Activated T-helper 1 cell treated with anti-CD3 and anti-CD28 coated beads, Interleukin-12 subunit alpha, Interleukin-12 subunit beta, Interleukin-2, Interleukin-4 antibody, amounts not matched to agents 30 ng/mL and 10 ng/mL and 1 ng/mL, durations not matched to agents 14 hours and 24 hours and 36 hours (primary cell): ENCODE measurements at regions not wholly inside any gene's neighbourhood (a gene's known extent, or its start where the extent isn't known, plus 50 kb on each side); places are given as distances from the start of the nearest gene placed in this dataset.

Experiments
- DNase-seq: peaks from one replicate; pipeline ENCODE4 v3.0.0; 2021; ENCODE audit warnings: low spot score
- H3K27ac Mint-ChIP-seq: one replicate; pipeline ENCODE4 v1.8.0; 2021; ENCODE audit warnings: mild to moderate bottlenecking, mixed read lengths
- H3K27me3 Mint-ChIP-seq: one replicate; pipeline ENCODE4 v1.8.0; 2022; ENCODE audit warnings: mild to moderate bottlenecking, moderate library complexity, mixed read lengths; ENCODE audit not compliant: insufficient read depth
- H3K36me3 Mint-ChIP-seq: one replicate; pipeline ENCODE4 v1.8.0; 2021; ENCODE audit warnings: low read depth, mixed read lengths
- H3K4me1 Mint-ChIP-seq: one replicate; pipeline ENCODE4 v1.8.0; 2021; ENCODE audit warnings: low read depth, mixed read lengths
- H3K4me3 Mint-ChIP-seq: one replicate; pipeline ENCODE4 v1.8.0; 2021; ENCODE audit warnings: mild to moderate bottlenecking, moderate library complexity, mixed read lengths
- H3K9me3 Mint-ChIP-seq: one replicate; pipeline ENCODE4 v1.8.0; 2021; ENCODE audit warnings: mixed read lengths
- intact Hi-C: fragments of 100-400 bp; cut with micrococcal nuclease; formaldehyde crosslinking; loops from one replicate; pipeline ENCODE4 v1.15.1; 2024

DNA sequence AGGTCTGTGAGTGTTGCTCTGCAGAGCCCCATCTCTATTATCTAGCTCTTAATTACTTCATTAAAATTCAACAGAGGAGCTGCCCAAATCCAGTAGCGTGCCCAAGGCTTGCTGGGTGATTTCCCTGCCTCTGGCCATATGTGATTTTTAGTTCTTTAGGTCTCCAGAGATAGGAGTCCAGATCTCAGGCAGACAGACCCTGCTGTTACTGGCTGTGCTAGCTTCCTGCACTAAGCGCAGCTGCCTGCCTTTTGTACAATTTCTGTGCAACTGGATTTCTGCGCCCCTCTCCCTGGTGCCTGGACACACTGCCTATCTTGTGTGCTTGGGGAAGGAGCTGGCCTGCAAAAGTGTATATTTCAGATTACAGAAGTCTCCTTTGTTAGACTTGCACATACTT, 136.5 kb downstream of the TDRD15 start:
- H3K36me3 Mint-ChIP-seq = no peaks in the 10 kb centered on the region
- H3K4me1 Mint-ChIP-seq = no peaks in the 10 kb centered on the region
- H3K4me3 Mint-ChIP-seq = no peak overlapping the region
- intact Hi-C loops = no loop called here
- no peaks in the 10 kb centered on the region for H3K27me3 Mint-ChIP-seq
- no peak overlapping the region for H3K27ac Mint-ChIP-seq
- no peaks in the 10 kb centered on the region for H3K9me3 Mint-ChIP-seq
- no peak for DNase-seq

DNA sequence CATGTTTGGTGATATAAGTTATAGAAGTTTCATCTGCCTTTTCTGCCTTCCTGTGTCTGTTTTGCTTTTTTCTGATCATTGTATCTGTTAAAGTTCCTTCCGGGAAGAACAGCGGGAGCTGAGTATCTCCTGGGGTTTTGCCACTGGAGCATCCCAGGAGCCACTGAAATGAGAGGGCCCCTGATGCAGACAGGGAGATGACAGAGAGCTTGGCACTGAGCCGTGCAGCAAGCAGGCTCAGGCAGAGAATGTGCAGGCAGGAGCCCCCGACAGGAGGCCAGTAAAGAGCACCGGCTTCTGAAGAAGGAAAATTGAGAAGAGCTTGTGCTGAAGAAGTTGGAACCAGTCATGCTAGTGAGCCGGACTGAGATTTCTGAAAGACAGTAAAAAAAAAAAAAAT, 137.8 kb downstream of the TDRD15 start:
- H3K4me3 Mint-ChIP-seq = no peak overlapping the region
- no peaks in the 10 kb centered on the region for H3K9me3 Mint-ChIP-seq
- H3K27ac Mint-ChIP-seq = no peak overlapping the region
- no peaks in the 10 kb centered on the region for H3K36me3 Mint-ChIP-seq
- DNase-seq = no peak
- intact Hi-C loops = no loop called here
- no peaks in the 10 kb centered on the region for H3K27me3 Mint-ChIP-seq
- H3K4me1 Mint-ChIP-seq = no peaks in the 10 kb centered on the region

DNA sequence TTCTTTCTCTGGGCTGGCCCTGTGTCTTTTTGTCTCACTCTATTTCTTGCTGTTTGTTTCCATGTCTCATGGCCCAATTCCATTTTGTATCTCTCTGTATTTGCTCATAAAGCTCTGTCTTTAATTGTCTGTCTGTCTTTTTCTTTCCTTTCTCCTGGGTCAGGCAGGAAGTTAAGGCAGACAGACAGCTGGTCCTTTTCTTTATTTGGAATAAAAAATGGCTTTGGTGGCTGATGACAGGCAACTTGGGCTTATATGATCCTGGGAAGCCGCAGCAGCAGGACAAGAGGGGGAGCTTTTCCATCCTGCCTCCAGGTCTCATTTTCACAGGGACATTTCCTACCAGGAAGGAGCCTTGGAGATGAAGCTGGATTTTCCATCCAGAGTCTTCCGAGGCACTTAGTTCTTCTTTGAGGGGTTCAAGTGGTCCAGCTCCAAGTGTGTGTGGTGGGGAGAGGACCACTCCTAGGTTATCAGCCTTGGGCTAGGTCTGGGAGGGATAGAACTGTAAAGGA, 138.7 kb downstream of the TDRD15 start:
- intact Hi-C loops = no loop called here
- Mint-ChIP-seq H3K4me3 (no peak overlapping the region), H3K27me3 (no peaks in the 10 kb centered on the region), H3K9me3 (no peaks in the 10 kb centered on the region), H3K36me3 (no peaks in the 10 kb centered on the region), H3K4me1 (no peaks in the 10 kb centered on the region), H3K27ac (no peak overlapping the region)
- DNase-seq = no peak

DNA sequence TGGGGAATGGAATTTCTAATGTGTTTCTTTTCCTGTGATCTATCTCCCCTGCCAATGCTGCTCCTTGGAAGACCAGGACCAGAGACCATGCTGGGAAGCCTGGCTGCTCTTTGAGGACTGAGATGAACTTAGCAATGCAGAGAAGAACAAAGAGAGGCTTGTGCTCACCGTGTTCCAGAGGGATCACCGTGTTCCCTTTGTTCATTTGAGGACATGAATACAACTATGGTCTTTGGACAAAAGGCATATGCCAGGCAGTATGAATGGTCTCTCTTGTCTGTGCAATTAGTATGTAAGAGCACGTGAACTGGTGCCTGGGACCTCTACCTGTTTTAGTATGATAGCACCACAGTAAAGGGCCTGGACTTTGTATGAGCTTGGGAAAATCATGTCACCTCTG, 139.9 kb downstream of the TDRD15 start:
- DNase-seq = no peak
- no peak overlapping the region for H3K4me3 Mint-ChIP-seq
- H3K27ac Mint-ChIP-seq = no peak overlapping the region
- H3K36me3 Mint-ChIP-seq = no peaks in the 10 kb centered on the region
- no peaks in the 10 kb centered on the region for H3K9me3 Mint-ChIP-seq
- intact Hi-C loops = no loop called here
- no peaks in the 10 kb centered on the region for H3K27me3 Mint-ChIP-seq
- H3K4me1 Mint-ChIP-seq = no peaks in the 10 kb centered on the region

DNA sequence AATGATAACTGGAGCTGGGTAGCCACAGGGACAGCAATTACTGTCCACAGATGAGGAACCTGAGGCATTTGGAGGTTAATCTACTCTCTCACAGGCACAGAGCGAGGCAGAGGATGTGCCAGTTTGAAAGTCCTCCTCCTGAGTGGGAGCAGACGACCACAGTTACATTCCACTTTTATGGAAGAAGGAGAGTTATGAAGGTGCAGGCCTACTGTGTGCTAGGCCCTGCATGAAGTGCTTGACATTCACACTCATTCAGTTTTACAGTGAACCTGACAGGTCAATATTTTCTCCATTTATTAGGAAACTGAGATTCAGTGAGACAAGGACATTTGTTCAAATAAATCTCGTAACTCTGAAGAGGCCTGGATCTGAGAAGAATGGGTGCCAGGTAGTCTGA, 142.0 kb downstream of the TDRD15 start:
- Mint-ChIP-seq H3K9me3 (no peaks in the 10 kb centered on the region), H3K4me3 (no peak overlapping the region), H3K4me1 (no peaks in the 10 kb centered on the region), H3K27ac (no peak overlapping the region), H3K27me3 (no peaks in the 10 kb centered on the region), H3K36me3 (no peaks in the 10 kb centered on the region)
- intact Hi-C loops = no loop called here
- no peak for DNase-seq

DNA sequence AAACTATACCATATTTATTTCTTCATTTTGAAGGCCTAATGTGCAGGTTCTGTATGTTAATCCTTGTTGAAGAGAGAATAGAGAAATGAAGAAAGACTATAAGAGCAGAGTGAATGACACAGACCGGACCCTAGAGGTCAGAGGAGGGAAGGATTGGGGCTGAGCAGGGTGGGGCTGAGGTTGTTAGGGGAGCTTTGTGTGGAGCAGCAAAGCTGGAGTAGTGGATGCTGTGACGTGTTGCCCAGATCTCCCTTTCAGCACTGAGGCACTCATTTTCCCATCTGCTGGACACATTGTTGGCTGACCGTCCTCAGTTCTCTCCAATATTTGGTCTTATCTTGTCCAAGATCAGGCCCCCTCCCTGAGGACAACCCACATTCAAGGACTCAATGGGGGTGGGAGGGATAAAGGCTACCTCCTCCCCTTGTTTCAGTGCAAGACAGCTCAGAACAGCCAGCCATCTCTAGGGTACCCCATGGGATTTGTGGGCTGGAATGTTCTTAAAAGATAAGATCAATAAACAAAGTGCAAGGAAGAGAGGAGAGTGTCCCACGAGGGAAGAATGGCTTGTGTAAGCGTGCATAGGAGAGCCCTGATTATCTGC, 143.6 kb downstream of the TDRD15 start:
- Mint-ChIP-seq H3K27me3 (no peaks in the 10 kb centered on the region), H3K4me1 (no peaks in the 10 kb centered on the region), H3K27ac (no peak overlapping the region), H3K36me3 (no peaks in the 10 kb centered on the region), H3K9me3 (no peaks in the 10 kb centered on the region), H3K4me3 (no peak overlapping the region)
- no peak for DNase-seq
- intact Hi-C loops = no loop called here

DNA sequence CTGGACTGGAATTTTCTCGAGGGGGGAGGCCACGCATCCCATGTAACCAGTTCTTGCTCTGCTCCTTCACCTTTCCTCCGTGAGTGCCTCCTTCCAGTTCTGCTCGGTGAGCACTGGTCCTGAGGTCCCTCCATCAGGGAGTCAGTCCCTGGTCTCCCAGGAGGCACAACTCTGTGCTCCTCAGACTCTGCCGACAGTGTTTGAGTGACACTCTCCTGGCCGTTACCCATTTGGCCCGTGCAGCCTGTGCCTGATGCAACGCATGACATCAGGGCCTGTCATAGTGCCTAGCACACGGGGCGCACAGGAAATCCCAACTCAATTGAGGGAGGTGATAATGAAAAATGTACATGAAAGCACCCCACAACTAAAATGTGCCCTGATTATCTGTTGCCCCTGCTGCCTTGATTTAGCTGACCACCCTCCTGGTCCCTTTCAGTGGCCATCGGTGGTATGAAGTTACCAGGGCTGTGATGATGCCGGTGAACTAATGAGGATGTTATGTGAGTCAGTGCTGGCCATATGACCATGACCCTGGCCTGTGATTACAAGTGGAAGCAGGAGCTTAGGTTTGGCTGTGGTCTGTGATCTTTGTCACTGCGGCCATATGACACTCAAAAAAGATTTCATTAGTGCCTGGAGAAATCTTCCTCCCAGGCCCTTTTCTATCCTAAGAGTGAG, 144.6 kb downstream of the TDRD15 start:
- intact Hi-C loops = no loop called here
- Mint-ChIP-seq H3K36me3 (no peaks in the 10 kb centered on the region), H3K4me3 (no peak overlapping the region)

DNA sequence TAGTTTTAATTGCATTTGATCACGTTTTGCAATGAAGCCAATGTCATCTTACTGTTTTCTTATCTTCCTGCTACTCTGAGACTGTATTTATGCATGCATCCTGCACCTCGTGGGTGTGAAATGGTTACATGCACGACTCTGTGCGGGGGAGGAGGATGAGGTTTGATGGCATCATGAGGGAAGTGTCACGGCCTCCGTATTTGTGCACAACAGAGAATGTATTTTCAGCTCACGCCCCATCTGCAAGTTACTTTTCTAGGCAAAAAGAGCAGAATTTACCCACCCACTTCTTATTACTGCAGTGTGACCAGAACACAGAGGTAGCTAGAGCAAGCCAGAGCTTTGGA, 145.1 kb downstream of the TDRD15 start:
- H3K4me1 Mint-ChIP-seq = no peaks in the 10 kb centered on the region
- no peak for DNase-seq
- H3K4me3 Mint-ChIP-seq = no peak overlapping the region
- no peaks in the 10 kb centered on the region for H3K9me3 Mint-ChIP-seq
- intact Hi-C loops = no loop called here
- H3K27me3 Mint-ChIP-seq = no peaks in the 10 kb centered on the region
- no peak overlapping the region for H3K27ac Mint-ChIP-seq
- no peaks in the 10 kb centered on the region for H3K36me3 Mint-ChIP-seq

More for the DNA sequence above, 144.6 kb downstream of the TDRD15 start:
- Mint-ChIP-seq H3K27ac (no peak overlapping the region), H3K9me3 (no peaks in the 10 kb centered on the region), H3K27me3 (no peaks in the 10 kb centered on the region), H3K4me1 (no peaks in the 10 kb centered on the region)
- DNase-seq = no peak

DNA sequence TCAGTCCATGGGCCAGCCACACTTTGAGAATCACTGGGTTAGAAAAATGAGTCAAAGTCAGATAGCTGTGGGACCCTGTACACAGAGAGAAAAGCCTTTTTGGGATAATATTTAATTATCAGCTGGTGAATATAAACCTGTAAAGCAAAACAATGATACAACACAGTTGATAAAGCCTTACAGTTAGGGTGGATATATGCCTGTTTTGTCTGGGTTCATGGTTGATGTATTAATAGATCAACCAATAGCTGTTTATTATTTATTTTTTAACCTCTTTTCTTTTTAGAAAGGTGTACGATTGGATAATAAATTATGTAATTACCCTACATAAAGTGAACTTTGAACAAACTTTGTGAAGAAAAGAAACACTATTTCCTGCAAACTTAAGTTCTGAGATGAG, 145.6 kb downstream of the TDRD15 start:
- Mint-ChIP-seq H3K27me3 (no peaks in the 10 kb centered on the region), H3K4me1 (no peaks in the 10 kb centered on the region), H3K4me3 (no peak overlapping the region), H3K36me3 (no peaks in the 10 kb centered on the region), H3K27ac (no peak overlapping the region), H3K9me3 (no peaks in the 10 kb centered on the region)
- intact Hi-C loops = no loop called here
- no peak for DNase-seq

DNA sequence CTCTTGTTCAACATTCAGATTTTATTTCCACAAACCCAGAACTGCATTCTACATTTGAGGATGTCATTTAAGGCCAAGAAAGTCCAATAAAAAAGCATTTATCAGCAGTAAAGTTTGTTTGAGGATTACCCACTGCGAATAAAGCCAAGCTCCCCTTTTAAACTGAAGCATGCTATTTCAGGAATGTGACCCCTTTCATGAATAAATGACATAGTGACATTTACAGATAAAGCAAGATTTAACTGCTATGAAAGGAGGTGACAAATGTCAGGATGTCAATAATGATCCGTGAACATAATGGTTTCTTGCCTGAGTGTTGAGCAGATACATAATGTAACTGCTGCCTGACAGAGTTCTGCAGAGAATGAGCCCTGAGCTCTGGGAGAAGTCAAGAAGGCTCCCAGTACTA, 146.3 kb downstream of the TDRD15 start:
- H3K36me3 Mint-ChIP-seq = no peaks in the 10 kb centered on the region
- H3K27me3 Mint-ChIP-seq = no peaks in the 10 kb centered on the region
- H3K9me3 Mint-ChIP-seq = no peaks in the 10 kb centered on the region
- no peaks in the 10 kb centered on the region for H3K4me1 Mint-ChIP-seq
- no peak for DNase-seq
- no peak overlapping the region for H3K4me3 Mint-ChIP-seq
- intact Hi-C loops = no loop called here
- H3K27ac Mint-ChIP-seq = no peak overlapping the region

DNA sequence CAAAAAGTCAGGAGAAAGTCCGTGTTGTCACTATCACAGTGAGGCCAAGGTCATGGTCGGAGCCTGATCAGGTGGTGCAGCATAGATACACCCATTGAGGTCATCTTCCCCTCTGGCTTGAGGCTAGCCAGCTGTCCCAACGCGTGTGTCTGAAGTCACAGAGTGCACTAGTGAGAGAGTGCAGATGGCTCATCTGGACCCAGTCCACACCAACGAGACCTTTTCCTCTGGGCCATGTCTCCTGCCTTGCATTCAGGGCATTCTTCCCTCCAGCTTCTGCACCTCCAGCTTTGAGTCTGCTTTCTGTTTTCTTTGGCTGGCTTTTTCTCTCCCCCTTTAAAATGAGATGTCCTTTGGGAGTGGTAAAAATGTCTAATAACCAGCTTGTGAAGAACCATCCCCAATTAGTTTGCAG, 146.9 kb downstream of the TDRD15 start:
- no peak overlapping the region for H3K4me3 Mint-ChIP-seq
- H3K27me3 Mint-ChIP-seq = no peaks in the 10 kb centered on the region
- H3K4me1 Mint-ChIP-seq = no peaks in the 10 kb centered on the region
- intact Hi-C loops = no loop called here
- H3K27ac Mint-ChIP-seq = no peak overlapping the region
- no peaks in the 10 kb centered on the region for H3K36me3 Mint-ChIP-seq
- H3K9me3 Mint-ChIP-seq = no peaks in the 10 kb centered on the region
- no peak for DNase-seq

DNA sequence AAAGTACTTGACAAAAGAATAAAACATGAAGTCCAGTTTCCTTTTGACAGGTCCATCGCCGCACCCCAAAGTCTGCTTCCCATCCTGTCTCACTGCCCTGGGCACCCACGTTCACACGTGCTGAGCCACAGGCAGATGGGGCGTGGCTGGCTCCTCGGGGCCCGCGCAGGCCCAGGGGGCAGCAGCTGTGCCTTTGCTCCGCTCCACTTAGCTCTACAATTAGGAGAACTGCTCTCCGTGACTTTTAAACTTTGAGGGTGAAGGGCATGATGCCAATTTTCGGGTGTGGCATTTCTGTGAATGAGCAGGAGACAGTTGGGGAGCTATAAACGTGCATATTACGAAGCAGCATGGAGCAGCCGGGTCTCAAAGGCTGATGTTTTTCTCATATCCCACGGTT, 152.4 kb downstream of the TDRD15 start:
- H3K36me3 Mint-ChIP-seq = no peaks in the 10 kb centered on the region
- no peak for DNase-seq
- H3K9me3 Mint-ChIP-seq = no peaks in the 10 kb centered on the region
- intact Hi-C loops = no loop called here
- H3K27ac Mint-ChIP-seq = no peak overlapping the region
- peaks cover 2% of the 10 kb centered on the region for H3K27me3 Mint-ChIP-seq
- H3K4me1 Mint-ChIP-seq = no peaks in the 10 kb centered on the region
- no peak overlapping the region for H3K4me3 Mint-ChIP-seq

DNA sequence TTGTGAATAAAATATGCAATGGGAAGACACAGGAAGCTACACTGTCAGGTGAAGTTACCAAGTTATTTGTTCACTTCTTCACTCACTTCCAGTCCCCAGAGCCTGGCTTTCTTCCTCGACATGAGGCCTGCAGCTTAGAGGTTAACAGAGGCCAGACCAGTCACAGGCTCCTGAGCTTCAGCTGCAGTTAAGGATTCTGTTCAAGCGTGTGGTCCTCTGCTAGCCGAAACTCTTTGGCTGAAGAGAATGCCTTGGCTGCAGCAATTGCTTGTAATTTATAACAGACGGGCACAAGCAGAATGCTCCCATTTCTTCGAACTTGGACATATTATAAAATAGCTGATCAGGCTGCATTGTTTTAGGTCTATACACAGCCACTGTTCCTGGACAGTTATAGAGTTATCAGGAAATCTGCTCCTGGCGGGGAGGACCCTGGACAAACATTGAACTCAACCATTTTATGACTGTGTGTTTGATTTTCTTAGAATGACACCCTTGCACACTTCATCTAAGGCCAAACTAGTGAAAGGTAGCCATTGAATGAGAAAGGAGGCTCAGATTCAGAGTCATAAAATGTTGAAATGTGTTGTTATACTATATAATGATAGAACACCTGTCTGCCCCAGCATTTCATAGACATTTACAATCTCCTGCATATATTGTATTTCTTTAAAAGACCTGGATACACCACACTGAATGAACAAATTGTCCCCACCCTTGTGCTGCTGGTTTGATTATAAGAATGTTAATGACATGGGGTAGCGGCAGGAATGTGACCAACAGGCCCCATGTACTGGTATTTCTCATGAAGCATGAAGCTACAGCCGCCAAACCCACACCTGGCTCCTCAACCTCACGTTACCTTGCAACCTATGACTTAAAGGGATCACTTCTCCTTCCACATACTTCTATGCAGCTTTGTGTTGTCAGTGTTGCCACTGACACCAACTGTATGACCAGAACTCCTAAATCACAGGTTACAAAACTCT, 153.6 kb downstream of the TDRD15 start:
- Mint-ChIP-seq H3K4me3 (no peak overlapping the region), H3K9me3 (no peaks in the 10 kb centered on the region), H3K4me1 (no peaks in the 10 kb centered on the region), H3K36me3 (no peaks in the 10 kb centered on the region), H3K27me3 (peaks cover 2% of the 10 kb centered on the region), H3K27ac (no peak overlapping the region)
- DNase-seq = no peak
- intact Hi-C loops = no loop called here
